HG02763 (cell line): ENCODE measurements at regions not wholly inside any gene's neighbourhood (a gene's known extent, or its start where the extent isn't known, plus 50 kb on each side); places are given as distances from the start of the nearest gene placed in this dataset.
A peak's percentile ranks its signal among the peaks of the same experiment; 100 is the strongest.

Source experiments
- ATAC-seq: cut with Tn5 transposase; IDR thresholded peaks from one replicate; pipeline ENCODE4 v1.9.1; 2021; ENCODE audit warnings: mild to moderate bottlenecking, moderate library complexity; ENCODE audit not compliant: unreplicated experiment

GRCh38 chrX:4741024-4741423 lies 1027.6 kb upstream of the PRKX start:
- no peak for ATAC-seq

DNA sequence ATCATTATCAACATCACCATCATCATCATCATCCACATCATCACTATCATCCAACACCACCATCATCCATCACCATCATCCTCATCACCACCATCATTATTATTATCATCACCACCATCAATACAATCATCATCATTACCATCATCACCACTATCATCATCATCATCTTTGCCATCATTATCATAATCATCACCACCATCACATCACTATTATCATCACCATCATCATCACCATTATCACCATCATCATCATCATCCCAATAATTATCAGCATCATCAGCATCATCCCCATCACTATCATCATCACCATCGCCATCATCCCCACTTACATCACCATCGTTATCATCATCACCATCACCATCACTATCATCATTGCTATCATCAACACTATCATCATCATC lies 1021.9 kb upstream of the PRKX start:
- ATAC-seq = no peak

GRCh38 chrX:4710618-4711433 lies 997.4 kb upstream of the PRKX start:
- peak; percentile 70 for ATAC-seq

DNA sequence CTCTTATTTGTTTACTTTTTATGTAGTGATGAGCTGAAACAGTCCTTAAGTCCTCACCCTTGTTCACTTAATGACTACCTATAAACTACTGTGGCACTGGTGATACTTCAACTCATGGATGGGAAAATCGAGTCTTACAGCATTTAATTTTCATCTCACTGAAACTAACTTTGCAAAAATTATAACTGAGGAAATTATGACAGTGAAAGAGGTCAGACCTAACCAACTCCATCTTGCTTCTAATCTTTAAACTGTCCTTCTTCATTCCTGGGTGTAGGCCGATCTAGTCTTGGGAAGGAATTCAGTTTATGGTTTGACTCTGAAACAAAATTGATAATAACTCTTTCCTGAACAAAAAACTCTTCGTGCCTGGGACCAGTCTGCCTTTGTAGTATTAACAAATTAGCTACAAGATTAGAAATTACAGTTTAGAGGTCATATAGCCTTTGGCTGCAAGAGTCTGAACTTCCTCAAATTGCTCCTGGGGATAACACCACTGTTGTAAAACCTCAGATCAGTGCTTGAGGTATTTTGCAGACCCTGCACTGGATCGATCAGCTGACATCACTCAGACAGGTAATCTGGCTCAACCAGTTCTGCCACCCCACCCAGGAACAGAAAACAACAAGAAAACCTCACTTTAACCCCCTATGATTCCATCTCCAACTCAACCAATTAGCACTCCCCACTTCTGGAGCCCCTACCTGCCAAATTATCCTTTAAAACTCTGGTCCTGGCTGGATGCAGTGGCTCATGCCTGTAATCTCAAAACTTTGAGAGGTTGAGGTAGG lies 995.7 kb upstream of the PRKX start:
- ATAC-seq = no peak

- ATAC-seq = no peak
Measured at GRCh38 chrX:4706961-4707360, 993.5 kb upstream of the PRKX start.

- ATAC-seq = no peak
Measured at GRCh38 chrX:4690521-4690920, 977.1 kb upstream of the PRKX start.

DNA sequence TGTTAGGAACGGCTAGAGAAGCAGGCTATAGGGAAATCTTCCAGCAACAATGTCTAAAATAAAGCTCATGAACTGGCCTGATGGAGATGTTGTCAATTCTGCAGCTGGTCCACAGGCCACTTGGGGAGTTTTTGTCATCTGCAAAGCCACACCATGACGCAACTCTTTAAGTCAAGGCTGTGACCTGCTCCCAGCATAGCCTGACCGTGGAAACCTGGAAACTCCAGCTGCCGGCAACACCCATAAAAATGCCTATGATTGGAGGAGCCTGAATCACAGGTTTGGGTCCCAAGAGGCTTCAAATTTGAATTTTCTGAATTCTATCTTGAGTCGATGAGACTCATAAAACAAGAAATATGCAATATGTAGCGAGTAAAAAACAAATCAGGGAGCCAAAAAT lies 969.2 kb upstream of the PRKX start:
- no peak for ATAC-seq

DNA sequence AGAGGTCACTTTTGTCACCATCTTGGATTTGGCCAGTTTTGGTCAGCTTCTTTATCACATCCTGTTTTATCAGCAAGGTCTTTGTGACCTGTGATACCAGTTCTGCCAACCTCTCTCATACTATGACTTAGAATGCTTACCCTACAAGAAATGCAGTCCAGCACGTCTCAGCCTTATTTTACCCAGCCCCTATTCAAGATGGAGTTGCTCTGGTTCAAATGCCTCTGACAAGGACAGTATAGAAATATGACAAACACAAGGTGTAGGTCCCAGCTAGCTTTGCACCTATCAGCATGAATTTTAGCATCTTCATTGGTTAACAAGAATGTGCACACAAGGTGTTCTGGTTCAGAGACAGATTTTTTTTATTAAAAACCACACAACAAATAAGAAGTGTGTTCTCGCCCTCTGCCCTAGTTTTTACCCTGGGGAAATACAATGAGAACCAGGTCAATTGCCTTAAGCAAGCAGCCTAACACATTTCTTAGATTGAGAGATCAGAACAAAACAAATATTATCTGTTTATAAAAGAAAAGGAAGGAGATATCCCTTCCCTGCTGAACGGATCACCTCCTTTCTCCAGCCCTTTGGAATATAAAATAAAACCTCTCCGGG lies 962.3 kb upstream of the PRKX start:
- no peak for ATAC-seq

DNA sequence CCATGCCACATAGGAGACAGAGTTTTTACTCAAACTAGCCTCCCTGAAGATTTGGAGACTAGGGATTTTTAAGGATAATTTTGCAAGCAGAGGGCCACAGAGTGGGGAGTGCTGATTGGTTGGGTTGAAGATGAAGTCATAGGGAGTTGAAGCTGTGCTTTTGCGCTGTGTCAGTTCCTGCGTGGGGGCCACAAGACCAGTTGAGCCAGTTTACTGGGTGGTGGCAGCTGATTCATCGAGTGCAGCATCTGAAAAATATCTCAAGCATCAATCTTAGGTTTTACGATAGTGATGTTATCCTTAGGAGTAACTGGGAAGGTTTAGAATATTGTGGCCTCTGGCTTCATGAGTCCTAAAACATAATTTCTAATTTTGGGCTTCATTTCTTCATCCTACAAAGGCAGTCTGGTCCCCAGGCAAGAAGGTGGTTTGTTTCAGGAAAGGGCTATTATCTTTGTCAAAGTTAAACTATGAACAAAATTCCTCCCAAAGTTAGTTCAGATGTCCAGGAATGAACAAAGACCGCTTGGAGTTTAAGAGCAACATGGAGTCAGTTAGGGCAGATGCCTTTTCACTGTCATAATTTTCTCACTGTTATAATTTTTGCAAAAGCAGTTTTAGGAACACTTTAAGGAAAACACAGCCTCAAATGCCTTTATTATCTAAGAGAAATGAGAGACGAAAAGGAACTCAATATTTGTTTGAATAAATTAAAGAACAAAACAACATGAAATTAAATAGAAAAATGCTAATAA lies 960.8 kb upstream of the PRKX start:
- ATAC-seq = no peak

- no peak for ATAC-seq
Measured at GRCh38 chrX:4671344-4671743, 957.9 kb upstream of the PRKX start.

- no peak for ATAC-seq
Measured at GRCh38 chrX:4670606-4671005, 957.2 kb upstream of the PRKX start.

DNA sequence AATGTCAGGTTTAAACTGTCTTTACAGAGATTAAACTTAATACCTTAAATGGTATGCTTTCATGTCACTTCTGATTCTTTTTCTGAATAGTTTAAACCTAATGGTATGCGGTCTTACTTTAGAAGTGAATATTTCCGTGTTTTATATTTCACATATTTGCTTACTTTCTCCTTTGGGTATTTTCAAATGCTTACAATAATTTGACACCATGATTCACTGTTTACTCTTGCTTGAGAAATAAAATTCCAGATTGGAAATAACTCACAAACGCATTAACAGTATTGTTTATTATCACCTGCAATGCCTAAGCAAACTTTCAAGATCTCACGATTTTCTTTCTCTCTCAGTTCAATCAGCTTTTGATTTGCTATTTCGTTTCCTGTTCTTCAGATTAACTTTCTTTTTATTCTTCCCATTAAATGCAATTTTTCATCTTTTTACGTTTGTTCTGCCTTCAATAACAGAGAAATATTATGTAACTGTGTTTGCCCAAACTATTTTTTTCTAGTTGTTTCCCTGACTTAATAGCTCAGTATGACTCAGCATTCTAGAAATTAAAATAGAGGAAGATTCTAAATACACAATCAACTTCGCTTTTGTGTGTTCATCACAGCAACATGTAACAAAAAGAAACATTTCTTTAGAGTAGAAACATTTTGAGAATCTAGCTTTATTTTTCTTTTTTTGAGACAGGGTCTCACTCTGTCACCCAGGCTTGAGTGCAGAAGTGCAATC lies 955.5 kb upstream of the PRKX start:
- ATAC-seq = no peak

GRCh38 chrX:4663085-4663484 lies 949.6 kb upstream of the PRKX start:
- no peak for ATAC-seq

DNA sequence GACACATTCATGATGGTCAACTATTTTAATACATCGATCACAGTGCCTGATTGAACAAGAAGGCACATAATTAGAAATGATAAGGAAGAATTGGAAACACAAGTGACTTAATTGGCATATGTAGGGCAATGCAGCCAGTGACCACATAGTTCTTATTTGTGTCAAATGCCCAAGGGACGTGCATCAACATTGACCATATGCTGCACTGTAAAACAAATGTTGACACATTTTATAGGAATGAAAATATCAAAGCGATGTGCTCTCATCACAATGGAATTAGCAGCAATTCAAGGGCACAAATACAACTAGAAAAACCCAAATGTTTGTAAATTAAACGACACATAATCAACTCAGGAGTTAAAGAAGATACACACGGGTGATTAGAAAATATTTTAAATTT lies 948.3 kb upstream of the PRKX start:
- no peak for ATAC-seq

DNA sequence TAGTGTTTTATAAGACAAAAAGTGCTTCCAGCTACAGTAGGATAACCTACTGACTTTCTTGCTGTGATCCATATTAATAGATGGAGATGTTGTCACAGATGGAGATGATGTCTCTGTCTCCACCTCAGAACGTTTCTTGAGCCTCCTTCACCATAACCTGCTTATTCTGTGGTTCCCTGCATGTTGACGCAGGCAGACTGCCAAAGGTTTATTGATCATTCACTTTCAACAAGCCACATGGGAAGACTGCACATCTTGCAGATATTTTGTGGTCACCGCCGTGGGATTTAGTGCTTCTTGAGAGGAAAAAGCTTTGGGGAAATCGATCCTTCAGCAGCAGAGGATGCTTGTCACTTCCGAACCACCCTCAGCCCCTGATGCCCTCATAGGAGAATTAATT lies 943.0 kb upstream of the PRKX start:
- no peak for ATAC-seq

DNA sequence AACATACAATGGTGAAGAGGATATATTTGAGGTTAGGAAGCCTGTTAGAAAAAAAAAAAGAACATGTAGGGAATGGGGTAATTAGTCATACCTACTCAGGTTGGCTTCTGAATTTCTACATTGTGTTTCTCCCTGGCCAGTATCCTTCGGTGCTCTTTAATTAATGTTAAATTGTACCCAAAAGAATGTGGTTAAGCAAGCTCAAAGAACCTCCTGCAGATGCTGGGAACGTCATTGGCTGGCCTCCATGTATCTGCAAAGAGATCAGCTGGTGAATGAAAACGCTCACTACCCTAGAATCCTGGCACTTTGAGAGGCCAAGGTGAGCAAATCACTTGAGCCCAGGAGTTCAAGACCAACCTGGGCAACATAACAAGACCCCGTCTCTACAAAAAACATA lies 942.3 kb upstream of the PRKX start:
- no peak for ATAC-seq

- no peak for ATAC-seq
Measured at GRCh38 chrX:4642114-4642513, 928.7 kb upstream of the PRKX start.

DNA sequence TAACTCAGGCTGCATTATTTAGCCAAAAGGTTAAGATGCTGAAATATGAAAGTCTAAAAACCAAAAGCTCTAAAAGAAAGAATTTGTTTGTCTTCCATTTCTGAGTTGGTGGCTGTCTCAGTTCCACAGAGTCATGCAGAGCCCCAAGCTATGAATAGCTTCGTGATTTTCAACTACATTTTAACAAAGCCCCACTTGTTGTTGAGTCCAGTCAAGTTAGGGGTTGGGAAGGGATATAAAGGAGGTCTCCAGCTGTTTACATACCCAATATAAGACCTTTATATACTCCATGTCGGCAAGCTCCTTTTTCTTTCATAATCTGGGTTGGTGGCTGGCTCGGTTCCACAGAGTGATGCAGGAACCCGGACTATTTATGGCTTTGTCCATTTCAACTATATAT lies 924.6 kb upstream of the PRKX start:
- no peak for ATAC-seq

DNA sequence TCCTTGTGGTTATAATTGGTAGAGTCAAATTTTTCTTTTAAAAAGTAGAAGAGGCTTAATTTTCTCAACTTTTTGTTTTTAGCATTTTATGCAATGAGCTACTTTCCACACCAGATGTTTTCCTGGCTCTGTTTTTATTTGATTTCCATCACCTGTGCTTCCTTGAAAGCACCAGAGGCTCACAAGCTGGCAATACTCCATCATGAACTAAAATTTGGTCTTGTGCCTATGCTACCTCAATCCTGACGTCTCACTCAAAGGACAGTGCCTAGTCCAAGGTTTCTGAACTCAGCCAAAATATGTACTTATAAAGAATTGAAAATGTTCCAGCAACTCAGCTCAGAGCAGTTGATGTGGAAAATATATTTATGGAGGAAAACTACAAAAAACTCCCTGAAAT lies 914.0 kb upstream of the PRKX start:
- ATAC-seq = no peak

- no peak for ATAC-seq
Measured at GRCh38 chrX:4622486-4623167, 909.2 kb upstream of the PRKX start.
